ENCODE measurements at regions not wholly inside any gene's neighbourhood (a gene's known extent, or its start where the extent isn't known, plus 50 kb on each side); places are given as distances from the start of the nearest gene placed in this dataset.
"Not testable (repeated sequence)": the region's sequence is repeated elsewhere in the genome, so short reads cannot be mapped to it uniquely, and the experiment has no call there.

- Histone ChIP-seq H3K4me3 (replicated peaks in 1 of 3) (no peak overlapping the region), H3K27me3 (no peaks in the 10 kb centered on the region), H3K36me3 (no peaks in the 10 kb centered on the region), H3K9me3 (no peaks in the 10 kb centered on the region), H3K4me1 (peaks cover 5 to 10% of the 10 kb centered on the region in 2 donors), H3K27ac (no peak overlapping the region)
- no peak for TF ChIP-seq POLR2A (IDR thresholded peaks at IDR 0.05)
- TF ChIP-seq, protein P1, sequence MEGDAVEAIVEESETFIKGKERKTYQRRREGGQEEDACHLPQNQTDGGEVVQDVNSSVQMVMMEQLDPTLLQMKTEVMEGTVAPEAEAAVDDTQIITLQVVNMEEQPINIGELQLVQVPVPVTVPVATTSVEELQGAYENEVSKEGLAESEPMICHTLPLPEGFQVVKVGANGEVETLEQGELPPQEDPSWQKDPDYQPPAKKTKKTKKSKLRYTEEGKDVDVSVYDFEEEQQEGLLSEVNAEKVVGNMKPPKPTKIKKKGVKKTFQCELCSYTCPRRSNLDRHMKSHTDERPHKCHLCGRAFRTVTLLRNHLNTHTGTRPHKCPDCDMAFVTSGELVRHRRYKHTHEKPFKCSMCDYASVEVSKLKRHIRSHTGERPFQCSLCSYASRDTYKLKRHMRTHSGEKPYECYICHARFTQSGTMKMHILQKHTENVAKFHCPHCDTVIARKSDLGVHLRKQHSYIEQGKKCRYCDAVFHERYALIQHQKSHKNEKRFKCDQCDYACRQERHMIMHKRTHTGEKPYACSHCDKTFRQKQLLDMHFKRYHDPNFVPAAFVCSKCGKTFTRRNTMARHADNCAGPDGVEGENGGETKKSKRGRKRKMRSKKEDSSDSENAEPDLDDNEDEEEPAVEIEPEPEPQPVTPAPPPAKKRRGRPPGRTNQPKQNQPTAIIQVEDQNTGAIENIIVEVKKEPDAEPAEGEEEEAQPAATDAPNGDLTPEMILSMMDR (IDR thresholded peaks at IDR 0.05), result no peak
- intact Hi-C loops (cut with DNase I), result no loop called here
- DNase-seq, result no peak
Measured at GRCh38 chr9:6109571-6109970, 94.1 kb upstream of the RANBP6 start.

DNA sequence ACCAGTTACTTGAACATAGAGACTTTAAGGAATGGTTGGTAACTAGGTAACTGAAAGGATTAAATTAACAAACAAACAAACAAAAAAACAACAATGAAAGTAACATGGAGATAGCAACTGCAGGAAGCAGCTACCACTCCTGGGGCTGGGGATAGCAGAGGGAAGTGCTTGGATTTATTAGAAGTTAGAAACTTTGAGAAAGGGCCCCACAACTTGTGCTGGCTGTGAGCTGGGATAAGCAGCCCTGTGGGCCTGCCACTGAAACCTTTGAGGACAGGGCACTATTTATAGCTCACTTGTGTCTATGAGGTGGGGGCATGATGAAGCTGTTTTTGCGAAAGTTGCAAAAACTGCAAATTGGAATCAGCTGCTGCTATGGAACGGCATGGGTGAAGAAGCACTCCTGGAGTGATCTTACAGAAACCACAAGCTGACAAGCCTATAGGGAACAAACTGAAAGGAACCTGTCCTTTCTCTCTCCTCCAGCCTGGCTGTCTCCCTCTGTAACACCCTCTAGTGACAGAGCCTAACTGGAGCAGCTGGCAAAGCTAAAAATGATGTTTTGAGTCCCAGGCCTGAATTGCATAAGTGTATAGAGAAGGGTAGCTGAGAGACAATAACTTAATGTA, 91.4 kb upstream of the RANBP6 start:
- intact Hi-C loops (cut with DNase I), result no loop called here
- TF ChIP-seq POLR2A (IDR thresholded peaks at IDR 0.05), result no peak
- TF ChIP-seq, protein P1 (IDR thresholded peaks at IDR 0.05), result peak in 4 of 6 experiments; percentile 28 to 51 (median 38)
- Histone ChIP-seq H3K9me3 (no peaks in the 10 kb centered on the region), H3K27ac (peak overlapping the region in 2 of 3 donors; percentile 27 to 60), H3K36me3 (no peaks in the 10 kb centered on the region), H3K27me3 (no peaks in the 10 kb centered on the region), H3K4me3 (replicated peaks in 1 of 3) (no peak overlapping the region), H3K4me1 (peaks cover 5 to 10% of the 10 kb centered on the region in 2 donors)
- 3 to 19% methylated on average over 2 of the region's 2 CpGs for WGBS, 2 donors
- DNase-seq, result peak; percentile 19 to 42

DNA sequence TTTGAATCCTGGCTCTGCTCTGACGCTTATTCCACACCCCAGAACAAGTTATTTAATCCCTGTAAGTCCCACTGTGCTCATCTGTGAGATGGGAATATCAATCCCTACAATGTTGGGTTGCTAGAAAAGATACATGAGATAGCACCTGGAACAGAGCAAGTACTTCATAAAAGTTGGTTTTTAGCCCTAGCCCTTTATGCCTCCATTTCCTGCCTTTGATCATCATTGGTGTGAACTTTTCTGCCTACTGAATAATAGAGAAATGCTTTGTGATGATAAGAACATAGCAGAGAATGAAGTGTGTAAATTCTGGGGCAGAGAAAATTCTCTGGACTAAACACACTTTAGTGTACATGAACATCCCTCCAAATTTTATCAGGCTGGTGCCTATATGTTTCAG, 90.3 kb upstream of the RANBP6 start:
- WGBS, 2 donors, result 91 to 100% methylated on average over 1 of the region's 1 CpG
- H3K27me3 ChIP-seq, result no peaks in the 10 kb centered on the region
- no peak overlapping the region for H3K4me3 ChIP-seq (replicated peaks in 1 of 3)
- H3K27ac ChIP-seq, result no peak overlapping the region
- H3K9me3 ChIP-seq, result no peaks in the 10 kb centered on the region
- peaks cover 5 to 10% of the 10 kb centered on the region in 2 donors for H3K4me1 ChIP-seq
- TF ChIP-seq, protein P1 (IDR thresholded peaks at IDR 0.05), result no peak
- no peaks in the 10 kb centered on the region for H3K36me3 ChIP-seq
- DNase-seq, result no peak
- intact Hi-C loops (cut with DNase I), result no loop called here

- H3K4me1 ChIP-seq; DNase-seq; H3K36me3 ChIP-seq; H3K27ac ChIP-seq; H3K9me3 ChIP-seq; intact Hi-C loops (cut with DNase I); H3K4me3 ChIP-seq (replicated peaks in 1 of 3); H3K27me3 ChIP-seq: not testable (repeated sequence)
- WGBS, 2 donors, result 85 to 90% methylated on average over 3 of the region's 3 CpGs
Measured at GRCh38 chr9:6104406-6104805, 89.0 kb upstream of the RANBP6 start.

DNA sequence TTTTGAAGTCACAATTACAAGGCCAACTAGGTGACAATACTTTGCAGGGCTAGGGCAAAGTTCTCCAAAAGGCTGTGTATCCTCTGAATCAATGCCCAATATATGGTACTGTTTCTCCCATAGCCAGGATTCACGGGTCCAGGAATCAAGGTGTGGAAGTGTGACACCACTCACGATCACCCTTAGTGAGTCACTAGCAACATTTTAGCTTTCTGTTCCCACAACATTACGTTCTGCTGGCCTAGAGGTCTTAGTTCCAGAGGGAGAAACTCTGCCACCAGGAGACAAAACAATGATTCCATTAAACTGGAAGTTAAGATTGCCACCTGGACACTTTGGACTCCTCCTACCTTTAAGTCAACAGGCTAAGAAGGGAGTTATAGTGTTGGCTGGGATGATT, 88.5 kb upstream of the RANBP6 start:
- not testable (repeated sequence) for DNase-seq

GRCh38 chr9:6102336-6102987, 87.0 kb upstream of the RANBP6 start:
- H3K27me3 ChIP-seq; H3K36me3 ChIP-seq; DNase-seq; H3K27ac ChIP-seq; H3K4me3 ChIP-seq (replicated peaks in 1 of 3); H3K9me3 ChIP-seq; H3K4me1 ChIP-seq; intact Hi-C loops (cut with DNase I): not testable (repeated sequence)
- 73 to 92% methylated on average over 4 of the region's 4 CpGs for WGBS, 2 donors

More for the DNA sequence above, 88.5 kb upstream of the RANBP6 start:
- intact Hi-C loops (cut with DNase I); H3K4me1 ChIP-seq; H3K27me3 ChIP-seq; H3K27ac ChIP-seq; H3K36me3 ChIP-seq; H3K4me3 ChIP-seq (replicated peaks in 1 of 3); H3K9me3 ChIP-seq: not testable (repeated sequence)
- 91 to 97% methylated on average over 3 of the region's 3 CpGs for WGBS, 2 donors

DNA sequence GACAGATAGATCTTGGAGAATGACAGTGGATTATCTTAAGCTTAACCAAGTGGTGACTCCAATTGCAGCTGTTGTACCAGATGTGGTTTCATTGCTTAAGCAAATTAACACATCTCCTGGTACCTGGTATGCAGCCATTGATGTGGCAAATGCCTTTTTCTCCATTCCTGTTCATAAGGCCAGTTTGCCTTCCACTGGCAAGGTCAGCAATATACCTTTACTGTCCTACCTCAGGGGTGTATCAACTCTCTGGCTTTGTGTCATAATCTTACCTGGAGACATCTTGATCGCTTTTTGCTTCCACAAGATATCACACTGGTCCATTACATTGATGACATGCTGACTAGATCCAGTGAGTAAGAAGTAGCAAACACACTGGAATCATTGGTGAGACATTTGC, 86.3 kb upstream of the RANBP6 start:
- WGBS, 2 donors, result 93 to 100% methylated on average over 1 of the region's 1 CpG
- H3K4me1 ChIP-seq; H3K36me3 ChIP-seq; H3K9me3 ChIP-seq; H3K4me3 ChIP-seq (replicated peaks in 1 of 3); H3K27ac ChIP-seq; DNase-seq; intact Hi-C loops (cut with DNase I); H3K27me3 ChIP-seq: not testable (repeated sequence)

DNA sequence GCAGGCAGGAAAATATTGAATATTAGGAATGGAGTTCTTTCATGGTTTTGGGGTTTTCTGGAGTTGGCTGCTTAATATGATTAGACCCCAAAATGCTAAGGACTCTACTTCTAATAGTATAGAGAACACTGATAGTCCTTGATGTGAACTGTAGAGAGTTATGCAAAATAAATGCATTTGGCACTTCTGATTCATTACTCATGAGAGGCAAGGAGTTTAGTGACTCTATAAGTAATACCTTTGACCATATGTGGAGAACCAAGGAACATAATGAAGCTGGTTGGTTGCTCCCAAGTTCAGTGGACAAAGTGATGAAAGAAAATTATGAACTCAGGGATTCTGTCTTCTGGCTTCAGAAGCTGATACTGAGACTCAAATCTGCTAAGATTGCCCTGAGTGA, 83.9 kb upstream of the RANBP6 start:
- H3K27me3 ChIP-seq; H3K9me3 ChIP-seq; H3K4me3 ChIP-seq (replicated peaks in 1 of 3); H3K27ac ChIP-seq; DNase-seq; intact Hi-C loops (cut with DNase I); H3K36me3 ChIP-seq; H3K4me1 ChIP-seq: not testable (repeated sequence)

All from thyroid gland (tissue), 4 donors.